ENCODE measurements at regions not wholly inside any gene's neighbourhood (a gene's known extent, or its start where the extent isn't known, plus 50 kb on each side); places are given as distances from the start of the nearest gene placed in this dataset.

GRCh38 chr5:160966921-160967320 is 114.9 kb upstream of the ATP10B start:
- TF ChIP-seq CTCF (IDR thresholded peaks at IDR 0.05) (no peak), MXI1 (IDR thresholded peaks at IDR 0.05; ENCODE audit: low read depth, low read length) (no peak), SMC3 (IDR thresholded peaks at IDR 0.05; ENCODE audit: low read depth, low read length) (no peak), REST (IDR thresholded peaks at IDR 0.05; ENCODE audit: low read depth, low read length) (no peak), PBX3 (IDR thresholded peaks at IDR 0.05) (no peak), SIN3A (IDR thresholded peaks at IDR 0.05; ENCODE audit: borderline replicate concordance, low read depth, low read length) (no peak), MAX (IDR thresholded peaks at IDR 0.05; ENCODE audit: low read depth) (no peak), TAF1 (IDR thresholded peaks at IDR 0.05; ENCODE audit: borderline replicate concordance, low read depth, low read length) (no peak), TCF12 (IDR thresholded peaks at IDR 0.05) (no peak), POLR2AphosphoS5 (IDR thresholded peaks at IDR 0.05; ENCODE audit: low read depth, low read length) (no peak), CHD2 (IDR thresholded peaks at IDR 0.05; ENCODE audit: low read length, partially characterized antibody) (no peak), YY1 (IDR thresholded peaks at IDR 0.05; ENCODE audit: low read depth) (no peak)

All from SK-N-SH (cell line).